ENCODE measurements at regions not wholly inside any gene's neighbourhood (a gene's known extent, or its start where the extent isn't known, plus 50 kb on each side); places are given as distances from the start of the nearest gene placed in this dataset.
"Not testable (repeated sequence)": the region's sequence is repeated elsewhere in the genome, so short reads cannot be mapped to it uniquely, and the experiment has no call there.

GRCh38 chr2:125642032-125642431, 1013.9 kb upstream of the GYPC start:
- no peak for DNase-seq

GRCh38 chr2:125643128-125643527, 1012.8 kb upstream of the GYPC start:
- DNase-seq: no peak

DNA sequence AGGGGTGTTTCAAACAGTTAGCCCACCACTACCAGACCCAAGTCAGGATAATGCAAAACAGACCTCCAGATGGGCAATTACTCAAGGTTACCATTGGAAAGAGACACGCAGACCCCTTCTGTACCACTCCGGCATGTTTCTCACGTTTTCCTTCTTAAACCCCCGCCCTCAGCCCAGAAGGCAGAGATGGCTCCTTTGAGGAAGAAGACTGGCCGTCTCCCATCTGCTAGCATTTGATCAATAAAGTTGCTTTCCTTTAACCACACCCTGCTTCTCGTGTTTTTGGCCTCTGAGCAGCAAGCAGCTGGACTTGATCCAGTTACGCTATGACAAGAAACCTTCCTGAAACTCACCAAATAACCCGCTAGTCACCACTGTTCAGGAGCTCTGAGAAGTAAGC, 1012.4 kb upstream of the GYPC start:
- DNase-seq: no peak

GRCh38 chr2:125644257-125644656, 1011.7 kb upstream of the GYPC start:
- DNase-seq: no peak

GRCh38 chr2:125652280-125652679, 1003.7 kb upstream of the GYPC start:
- DNase-seq: no peak

DNA sequence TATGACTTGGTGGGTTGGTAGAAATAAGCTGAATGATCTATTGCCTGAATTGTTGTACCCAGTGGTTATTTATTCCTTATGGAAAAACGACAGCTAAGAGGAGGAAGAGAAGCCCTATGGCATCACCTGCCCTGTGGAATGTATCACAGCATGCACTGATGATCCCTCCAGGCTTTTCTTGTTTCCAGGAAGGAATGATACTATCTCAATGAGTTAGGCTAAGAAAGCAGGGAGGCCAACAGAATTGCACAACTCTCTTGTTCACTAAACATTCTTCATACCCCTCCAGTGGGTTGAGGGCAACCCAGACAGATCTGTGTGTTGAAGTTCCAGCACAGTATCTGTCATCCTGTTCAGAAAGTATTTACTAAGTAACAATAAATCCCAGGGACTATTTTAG, 1001.7 kb upstream of the GYPC start:
- DNase-seq: no peak

GRCh38 chr2:125656190-125656589, 999.8 kb upstream of the GYPC start:
- DNase-seq: no peak

DNA sequence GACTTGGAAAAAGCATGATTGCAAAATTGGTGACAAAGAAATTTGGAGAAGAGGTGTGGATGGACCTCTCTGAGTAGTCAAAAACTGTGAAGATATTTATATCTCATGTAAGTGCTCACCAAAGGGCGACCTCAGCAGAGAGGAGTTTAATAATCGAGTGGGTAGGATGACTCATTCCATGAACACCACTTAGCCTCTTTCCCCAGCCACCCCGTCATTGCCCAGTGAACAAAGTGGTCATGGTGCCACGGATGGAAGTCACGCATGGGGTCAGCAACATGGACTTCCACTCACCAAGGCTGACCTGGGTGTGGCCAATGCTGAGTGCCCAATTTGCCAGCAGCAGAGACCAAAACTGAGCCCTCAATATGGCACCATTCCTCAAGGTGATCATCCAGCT, 997.4 kb upstream of the GYPC start:
- DNase-seq: no peak

GRCh38 chr2:125660369-125660768, 995.6 kb upstream of the GYPC start:
- not testable (repeated sequence) for DNase-seq

GRCh38 chr2:125667630-125668029, 988.3 kb upstream of the GYPC start:
- DNase-seq: no peak

DNA sequence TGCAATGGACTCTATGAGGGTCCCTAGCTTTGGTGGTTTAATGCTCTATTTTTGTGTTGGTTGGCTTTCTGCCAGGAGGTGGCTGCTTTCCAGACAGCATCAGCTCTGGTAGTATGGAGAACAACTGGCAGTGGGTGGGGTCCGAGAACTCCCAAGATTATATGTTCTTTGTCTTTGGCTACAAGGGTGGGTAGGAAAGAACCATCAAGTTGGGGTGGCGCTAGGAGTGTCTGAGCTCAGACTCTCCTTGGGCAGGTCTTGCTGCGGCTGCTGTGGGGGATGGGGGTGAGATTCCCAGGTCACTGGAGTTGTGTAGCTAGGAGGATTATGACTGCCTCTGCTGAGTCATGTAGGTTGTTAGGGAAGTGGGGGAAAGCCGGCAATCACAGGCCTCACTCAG, 976.1 kb upstream of the GYPC start:
- no peak for DNase-seq

- no peak for DNase-seq
These were observed 975.1 kb upstream of the GYPC start for GRCh38 chr2:125680809-125681208.

- DNase-seq: no peak
These were observed 974.4 kb upstream of the GYPC start for GRCh38 chr2:125681576-125681975.

DNA sequence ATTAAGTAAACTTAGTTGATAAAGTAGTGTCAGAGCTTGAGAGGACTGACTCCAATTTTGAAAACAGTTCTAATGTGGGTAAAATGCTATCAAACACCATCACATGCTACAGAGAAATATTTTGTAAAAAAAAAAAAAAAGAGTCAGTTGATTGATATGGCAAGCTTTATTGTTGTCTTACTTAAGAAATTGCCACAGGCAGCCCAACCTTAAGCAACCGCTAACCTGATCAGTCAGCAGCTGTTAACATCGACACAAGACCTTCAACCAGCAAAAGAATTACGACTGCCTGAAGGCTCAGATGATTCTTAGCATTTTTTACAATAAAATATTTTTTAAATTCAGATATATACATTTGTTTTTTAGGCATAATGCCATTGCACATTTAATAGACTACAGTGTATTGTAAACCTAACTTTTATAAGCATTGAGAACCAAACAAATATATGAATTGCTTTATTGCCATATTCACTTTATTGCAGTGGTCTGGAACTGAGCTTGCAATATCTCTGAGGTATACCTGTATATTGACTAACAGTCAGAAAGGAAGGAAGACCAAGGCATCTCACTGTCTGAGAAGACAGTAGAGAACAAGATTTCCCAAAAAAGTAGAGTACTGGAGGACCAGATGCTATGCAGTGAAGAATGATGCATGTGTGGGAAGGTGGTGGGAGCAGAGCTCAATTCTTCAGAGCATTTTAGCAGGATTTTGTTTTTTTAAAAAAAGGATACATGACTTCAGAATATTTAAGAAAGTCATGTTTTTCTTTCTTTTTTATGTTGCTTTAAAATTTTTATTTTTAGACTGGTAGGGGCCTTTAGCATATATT, 973.8 kb upstream of the GYPC start:
- DNase-seq: no peak

GRCh38 chr2:125684256-125684655, 971.7 kb upstream of the GYPC start:
- no peak for DNase-seq

GRCh38 chr2:125684932-125685331, 971.0 kb upstream of the GYPC start:
- no peak for DNase-seq

DNA sequence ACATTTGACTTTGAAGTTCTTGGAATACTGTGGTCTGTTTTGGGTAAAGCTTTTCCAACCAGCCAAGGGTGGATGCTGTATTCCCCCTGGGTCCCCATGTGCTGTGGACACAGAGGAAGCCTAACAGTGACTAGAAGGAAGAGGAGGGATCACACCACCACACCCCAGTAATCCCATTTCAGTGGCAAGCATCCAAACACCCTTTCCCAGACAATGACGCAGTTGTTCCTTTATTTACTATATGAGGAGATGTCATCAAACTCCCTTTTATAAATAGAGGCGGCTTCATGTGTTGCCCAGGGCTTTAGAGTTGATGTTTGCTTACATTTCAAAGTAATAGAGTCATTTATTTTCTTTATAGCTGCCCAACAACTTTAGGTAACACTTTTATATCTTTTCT, 959.4 kb upstream of the GYPC start:
- no peak for DNase-seq

DNA sequence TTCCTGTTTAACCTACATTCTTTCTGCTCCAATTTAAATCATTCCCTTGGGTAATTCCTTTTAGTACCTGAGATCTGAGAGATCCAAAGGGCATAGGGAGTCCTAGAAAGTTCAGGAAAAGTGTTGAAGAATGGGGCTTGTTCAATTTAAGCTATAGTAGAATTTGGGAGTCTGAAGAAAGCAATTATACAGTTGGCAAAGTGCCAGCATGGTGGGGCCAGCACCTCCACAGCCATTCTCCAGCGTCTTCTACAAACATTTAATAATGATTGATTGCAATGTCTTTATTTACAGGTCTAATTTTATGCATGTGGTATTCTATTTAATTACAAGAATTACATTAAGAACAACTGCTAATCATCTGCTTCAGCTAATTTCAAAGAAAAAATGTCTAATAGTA, 957.7 kb upstream of the GYPC start:
- DNase-seq: no peak

DNA sequence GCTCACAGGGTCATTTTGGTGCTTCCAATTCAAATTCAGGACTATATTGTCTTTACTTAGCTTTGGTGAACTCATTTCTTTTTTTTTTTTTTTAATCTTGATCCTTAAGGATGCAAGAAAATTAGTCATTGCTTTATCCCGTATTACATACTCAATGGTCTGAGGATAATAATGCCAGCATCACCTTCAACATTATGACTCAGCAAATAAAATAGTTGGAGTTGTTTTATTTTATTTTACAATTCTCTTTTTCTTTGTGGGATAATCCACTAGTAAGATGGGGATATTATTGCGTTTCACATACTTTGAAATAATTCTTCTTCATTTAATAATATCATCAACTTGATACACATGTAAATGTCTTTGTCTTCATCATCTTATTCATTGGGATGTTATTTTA, 954.9 kb upstream of the GYPC start:
- DNase-seq: no peak

- no peak for DNase-seq
These were observed 948.3 kb upstream of the GYPC start for GRCh38 chr2:125707611-125708010.

- DNase-seq: no peak
These were observed 945.4 kb upstream of the GYPC start for GRCh38 chr2:125710561-125710960.

DNA sequence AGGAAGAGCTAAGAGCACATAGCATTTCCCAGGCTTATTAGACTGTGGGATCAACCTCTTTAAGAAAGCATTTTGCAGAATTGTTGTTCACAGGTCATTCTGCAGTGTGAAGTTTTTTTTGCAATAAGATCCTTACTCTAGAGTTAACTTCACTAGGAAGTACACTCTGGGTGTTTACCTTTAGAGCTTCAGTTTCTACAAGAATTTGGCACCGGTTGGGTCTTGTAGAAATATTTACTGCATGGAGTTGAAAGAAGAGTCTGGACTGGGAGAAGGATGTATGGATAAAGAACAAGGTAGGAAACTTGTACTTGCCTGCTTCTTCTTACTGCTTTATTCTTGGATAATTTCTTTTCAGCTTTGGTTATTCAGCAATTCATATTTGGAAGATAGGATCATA, 944.9 kb upstream of the GYPC start:
- no peak for DNase-seq

- no peak for DNase-seq
These were observed 942.4 kb upstream of the GYPC start for GRCh38 chr2:125713533-125713932.

DNA sequence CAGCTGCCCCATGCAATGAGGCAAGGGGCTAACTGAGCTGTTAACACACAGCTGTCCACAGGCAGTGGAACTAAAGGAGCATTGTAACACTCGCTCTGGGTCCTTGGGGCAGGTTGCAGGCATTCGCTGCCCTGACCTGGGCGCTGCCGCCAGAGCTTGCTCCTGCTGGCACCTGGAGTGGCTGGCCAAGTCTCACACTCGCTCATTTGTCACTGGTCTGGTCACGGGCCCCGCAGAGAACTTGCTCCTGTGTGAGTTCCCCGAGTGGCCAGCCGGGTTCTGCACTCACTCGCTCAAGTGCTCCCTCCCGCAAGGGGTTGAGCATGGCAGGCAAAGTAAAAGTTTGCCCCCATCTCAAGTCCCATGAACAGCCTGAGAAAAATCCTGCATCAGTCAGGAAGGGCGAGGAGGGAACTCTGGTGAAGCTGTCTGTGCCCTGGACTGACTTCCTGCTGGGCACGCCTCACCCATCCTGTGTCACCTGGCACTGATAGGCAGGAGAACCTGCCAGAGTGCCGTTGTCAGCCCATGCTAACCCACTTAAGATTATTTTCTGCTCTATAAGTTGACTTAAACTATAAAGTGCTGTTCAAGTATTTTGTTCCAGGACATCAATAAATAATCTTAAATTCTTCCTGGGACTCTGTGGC, 934.8 kb upstream of the GYPC start:
- DNase-seq: no peak

DNA sequence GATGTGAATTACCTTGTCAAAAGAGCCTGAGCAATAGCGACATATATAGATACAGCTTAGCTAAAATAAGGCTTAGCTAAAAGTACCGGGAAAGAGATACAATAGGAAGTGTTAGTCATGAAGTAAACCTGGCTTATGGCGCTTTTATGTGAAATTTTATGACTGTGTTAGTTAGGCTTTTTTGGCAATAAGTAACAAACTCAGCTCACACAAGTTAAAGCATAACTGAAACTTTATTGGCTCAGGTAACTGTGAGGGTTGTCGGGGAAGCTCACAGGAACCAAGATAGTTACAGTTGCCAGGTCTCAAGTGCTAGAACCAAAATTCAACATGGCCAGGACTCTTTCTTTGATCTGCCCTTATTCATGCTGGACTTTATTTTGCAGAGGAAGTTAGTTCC, 925.0 kb upstream of the GYPC start:
- DNase-seq: no peak

Measured in stimulated activated CD4-positive, alpha-beta T cell treated with anti-CD3 and anti-CD28 coated beads, Interleukin-2, amount 100 ng/mL, for 24 hours (primary cell).